Hippocampal formation (tissue), 2 donors: ENCODE measurements at regions not wholly inside any gene's neighbourhood (a gene's known extent, or its start where the extent isn't known, plus 50 kb on each side); places are given as distances from the start of the nearest gene placed in this dataset.

ENCODE experiments used
- DNase-seq, 2 donors: peaks; one replicate each; lab custom pipeline; 2025; lab: John Stamatoyannopoulos, UW

DNA sequence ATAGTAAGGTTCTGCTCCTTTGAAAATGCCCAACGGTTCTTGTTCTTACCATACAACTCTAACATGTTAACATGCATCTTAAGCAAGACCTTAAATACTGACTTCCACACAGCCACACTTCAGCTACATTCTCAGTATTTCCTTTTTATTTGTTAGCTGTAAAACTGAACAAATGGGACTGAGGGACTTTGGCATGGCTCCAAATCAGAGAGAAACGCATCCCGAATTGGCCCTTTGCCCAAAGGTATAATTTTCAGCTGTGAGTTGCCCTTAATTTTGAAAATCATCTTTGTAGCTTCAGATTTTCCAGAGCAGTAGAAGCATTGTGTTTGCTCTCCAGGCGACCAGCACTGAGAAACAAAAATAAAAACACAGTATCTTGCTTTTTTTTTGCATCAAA, 56.4 kb downstream of the NEUROD6 start:
- DNase-seq, result no peak

DNA sequence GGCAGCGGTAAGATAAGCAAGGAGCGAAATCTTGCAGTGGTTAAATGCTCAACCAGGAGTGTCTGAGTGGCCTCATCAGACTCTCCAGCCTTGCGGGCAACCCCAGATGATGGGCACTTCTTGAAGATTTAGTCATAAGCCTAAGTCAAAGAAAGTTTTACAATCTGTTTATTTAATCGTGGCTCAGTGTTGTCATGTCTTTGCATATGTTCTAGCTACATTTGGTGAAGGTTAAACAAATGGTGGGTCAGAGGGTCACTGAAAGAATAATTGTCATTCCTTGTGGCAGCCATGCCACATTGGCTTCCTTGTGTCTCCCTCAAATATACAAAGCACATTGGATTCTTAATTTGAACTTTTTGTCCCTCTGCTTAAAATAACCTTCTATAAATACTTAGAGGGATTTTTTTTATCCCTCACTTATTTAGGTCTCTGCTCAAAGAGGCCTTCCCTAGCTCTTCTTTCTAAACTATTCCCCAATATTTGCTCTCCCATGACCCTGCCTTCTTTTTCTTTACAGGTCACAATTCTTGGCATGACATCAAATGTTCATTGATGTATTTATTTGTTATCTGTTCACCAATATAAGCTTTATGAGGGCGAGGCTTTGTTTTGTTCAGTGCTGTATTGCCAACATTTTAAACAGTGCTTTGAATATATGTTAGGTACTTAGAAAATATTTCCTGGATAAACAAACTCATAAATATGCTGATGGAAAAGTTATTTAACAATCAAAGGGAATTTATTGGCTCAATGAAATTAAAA, 68.7 kb downstream of the NEUROD6 start:
- no peak for DNase-seq

DNA sequence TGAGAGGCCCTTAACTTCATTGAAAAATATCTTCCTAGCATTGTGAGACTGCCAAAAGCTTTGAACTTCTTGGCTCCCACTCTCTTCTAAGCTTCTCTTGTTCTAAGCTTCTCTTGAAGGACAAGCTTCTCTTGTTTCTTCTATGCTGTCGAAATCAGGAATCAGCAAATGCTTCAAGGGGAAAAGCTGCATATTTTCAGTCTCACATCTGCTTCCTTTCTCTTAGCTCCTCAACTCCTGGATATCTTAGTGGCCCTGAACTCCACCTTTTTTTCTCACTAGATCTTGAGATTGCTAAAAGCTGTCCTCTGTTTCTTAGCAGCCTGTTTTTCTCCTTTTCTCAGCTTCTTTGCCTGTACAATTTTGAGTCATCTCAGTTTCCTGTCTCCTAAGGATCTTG, 73.0 kb downstream of the NEUROD6 start:
- no peak for DNase-seq

- DNase-seq, result no peak
These were observed 77.2 kb downstream of the NEUROD6 start for GRCh38 chr7:31263338-31263737.

GRCh38 chr7:31261341-31261740, 79.2 kb downstream of the NEUROD6 start:
- no peak for DNase-seq

DNA sequence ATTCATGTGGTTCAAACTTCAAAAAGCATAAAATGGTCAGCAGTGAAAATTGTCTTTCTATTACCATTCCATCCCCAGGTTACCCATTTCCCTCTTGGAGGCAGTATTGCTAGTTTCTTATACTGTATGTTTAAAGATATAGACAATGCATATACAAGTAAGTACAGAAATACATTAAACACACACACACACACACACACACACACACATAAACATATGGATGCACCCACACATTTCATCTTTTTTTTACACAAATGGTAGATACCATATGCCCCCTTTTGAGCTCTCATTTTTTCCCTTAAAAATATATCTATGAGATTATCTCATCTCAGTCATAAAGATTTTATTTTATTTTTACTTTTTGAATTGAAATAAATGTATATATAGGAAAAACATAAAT, 79.7 kb downstream of the NEUROD6 start:
- DNase-seq, result no peak

DNA sequence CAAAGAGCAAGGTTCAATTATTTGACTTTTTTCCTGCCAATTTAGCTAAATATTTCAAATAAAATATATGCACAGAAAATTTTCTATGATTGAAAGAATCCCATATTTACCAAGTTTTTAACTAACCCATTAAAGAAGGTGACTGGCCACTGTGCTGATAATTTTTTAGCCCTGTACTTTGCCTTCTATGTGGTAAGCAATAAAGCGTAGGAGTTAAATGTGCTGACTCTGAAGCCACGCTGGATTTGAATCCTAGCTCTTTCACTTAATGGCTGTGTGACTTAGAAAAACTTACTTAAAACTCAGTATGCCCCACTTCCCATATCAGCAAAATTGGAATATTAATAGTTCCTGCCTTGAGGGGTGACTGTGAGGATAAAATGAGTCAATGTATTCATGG, 82.1 kb downstream of the NEUROD6 start:
- DNase-seq, result no peak

- no peak for DNase-seq
These were observed 84.0 kb downstream of the NEUROD6 start for GRCh38 chr7:31256506-31256905.

DNA sequence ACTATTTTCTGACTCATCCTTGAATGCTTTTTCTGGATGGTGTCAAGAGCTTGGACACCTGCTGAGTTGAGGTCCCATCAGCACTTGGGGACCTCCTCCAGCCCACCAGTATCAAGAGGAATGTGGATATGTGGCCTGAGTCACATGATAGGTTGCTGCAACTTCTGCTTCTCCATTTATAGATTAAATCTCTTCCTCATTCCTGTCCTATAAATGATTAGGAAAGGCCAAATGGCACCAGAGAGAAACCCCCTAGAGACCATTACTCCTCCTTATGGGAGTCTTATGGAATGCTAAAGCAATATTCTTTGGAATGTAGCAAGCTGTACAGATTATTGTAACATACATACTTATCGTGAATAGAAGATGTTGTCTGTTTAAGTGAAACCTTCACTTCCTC, 85.6 kb downstream of the NEUROD6 start:
- DNase-seq, result no peak

GRCh38 chr7:31253532-31253931, 87.0 kb downstream of the NEUROD6 start:
- no peak for DNase-seq

DNA sequence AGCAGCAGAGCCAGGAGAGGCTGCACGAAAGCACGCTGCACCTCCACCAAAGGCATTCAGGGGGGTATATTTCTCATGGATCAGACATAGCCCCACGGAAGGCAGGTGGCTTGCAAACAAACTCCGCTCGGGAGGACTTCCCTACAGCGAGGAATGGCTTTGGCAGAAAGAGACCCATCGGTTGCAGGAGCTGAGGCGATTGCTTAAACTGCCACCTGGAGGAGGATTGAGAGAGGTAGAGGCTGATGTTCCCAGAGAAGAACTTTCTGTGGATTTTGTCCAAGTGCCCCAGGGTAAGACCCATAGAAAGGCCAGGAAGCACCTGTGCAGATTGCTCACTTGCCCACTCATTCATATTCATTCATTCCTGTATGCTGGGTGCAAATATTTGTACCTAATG, 89.1 kb downstream of the NEUROD6 start:
- no peak for DNase-seq

GRCh38 chr7:31249671-31250070, 90.9 kb downstream of the NEUROD6 start:
- peak in 1 of 2 donors; percentile 23 for DNase-seq

DNA sequence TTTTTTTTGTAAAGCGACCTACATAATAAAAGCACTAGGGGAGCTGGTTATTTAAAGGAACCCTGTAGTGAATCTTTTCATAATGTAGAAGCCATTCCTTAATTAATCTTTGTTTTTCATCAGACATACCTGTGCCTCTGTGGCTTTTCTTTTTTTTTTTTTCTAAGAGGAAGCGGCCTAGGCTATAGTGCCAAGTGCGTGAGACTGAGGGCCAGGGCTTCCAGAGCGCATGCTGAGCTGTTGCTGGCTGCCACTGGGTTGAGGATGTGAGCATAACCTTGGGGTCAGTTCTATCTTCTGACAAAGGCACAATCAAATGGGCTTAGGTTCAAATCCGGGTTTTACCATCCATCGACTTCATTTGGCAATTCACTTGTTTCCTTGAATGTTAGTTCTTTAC, 103.7 kb downstream of the NEUROD6 start:
- no peak for DNase-seq

DNA sequence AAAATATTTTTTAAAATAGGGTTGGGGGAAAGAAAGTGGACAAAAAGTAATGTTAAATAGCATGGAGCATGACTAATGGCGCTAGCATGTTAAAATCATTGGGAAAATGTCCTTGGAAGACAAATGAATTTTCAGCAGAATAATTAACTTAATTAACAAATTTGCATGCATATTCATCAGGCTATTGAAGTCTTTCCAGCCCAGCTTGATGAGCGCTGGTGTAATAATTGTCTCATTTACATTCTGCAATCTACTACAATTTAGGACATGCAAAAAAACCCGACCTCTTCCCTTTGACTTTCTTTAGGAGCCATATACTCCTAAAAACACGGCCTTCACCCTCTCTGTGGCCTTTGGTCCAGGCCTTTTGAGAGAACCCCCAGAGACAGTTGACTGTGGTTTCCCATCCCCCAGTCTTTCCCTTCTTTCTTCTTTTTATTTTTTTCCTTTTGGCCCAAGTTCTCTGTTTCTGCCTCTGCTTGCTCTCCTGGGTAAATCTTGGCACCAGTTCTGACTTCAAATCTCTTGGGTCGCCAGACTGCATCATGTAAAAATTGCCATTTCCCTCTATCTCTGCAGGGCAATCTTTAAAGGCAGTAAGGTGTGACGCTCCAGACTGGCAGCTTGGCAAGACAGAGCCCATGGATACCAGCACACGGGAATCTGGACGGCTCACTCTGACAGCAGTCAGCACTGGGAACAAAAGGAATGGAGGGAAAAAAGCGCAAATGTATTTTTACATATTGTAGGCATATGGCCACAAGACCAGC, 105.5 kb downstream of the NEUROD6 start:
- no peak for DNase-seq

- no peak for DNase-seq
These were observed 111.6 kb downstream of the NEUROD6 start for GRCh38 chr7:31228957-31229356.

- no peak for DNase-seq
These were observed 125.8 kb downstream of the NEUROD6 start for GRCh38 chr7:31214751-31215150.

GRCh38 chr7:31211281-31211680, 129.2 kb downstream of the NEUROD6 start:
- DNase-seq, result no peak

DNA sequence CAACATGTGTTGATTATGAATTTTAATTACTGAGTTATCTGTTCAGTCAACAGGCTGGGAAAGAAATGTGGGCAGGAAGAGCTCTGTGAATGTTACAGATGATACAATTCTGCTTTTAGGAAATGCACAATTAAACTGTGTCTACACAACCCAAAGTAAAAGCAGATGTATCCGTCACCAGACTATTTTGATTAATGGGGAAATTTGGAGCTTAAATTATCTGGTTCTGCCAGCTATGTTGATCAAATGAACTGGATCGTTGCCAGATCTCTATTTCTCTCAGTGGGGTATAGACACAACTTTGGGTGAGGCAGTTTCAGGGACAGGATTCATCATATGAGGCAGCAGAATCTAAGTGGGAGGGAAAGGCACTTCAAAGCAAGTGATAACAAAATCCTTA, 136.5 kb downstream of the NEUROD6 start:
- DNase-seq, result peak in 1 of 2 donors; percentile 9

DNA sequence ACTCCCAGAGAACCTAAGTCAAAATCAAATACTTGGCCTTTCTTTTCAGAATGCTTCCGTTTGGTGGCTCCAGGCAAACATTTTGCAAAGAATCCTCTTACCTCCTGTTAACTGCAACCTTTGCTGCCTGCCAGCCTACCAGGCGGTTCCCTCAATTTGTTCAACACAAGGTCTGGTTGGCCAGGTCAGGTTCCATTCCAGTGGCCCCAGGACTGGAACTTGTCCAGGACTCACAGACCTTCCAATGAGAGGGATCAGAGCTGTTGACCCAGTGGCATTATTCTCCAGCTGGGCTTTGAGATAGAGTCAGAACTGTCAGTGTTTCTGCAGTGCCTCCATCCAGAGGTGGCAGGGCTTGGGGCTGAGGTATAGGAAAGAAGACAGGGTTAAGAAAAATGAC, 137.0 kb downstream of the NEUROD6 start:
- no peak for DNase-seq

DNA sequence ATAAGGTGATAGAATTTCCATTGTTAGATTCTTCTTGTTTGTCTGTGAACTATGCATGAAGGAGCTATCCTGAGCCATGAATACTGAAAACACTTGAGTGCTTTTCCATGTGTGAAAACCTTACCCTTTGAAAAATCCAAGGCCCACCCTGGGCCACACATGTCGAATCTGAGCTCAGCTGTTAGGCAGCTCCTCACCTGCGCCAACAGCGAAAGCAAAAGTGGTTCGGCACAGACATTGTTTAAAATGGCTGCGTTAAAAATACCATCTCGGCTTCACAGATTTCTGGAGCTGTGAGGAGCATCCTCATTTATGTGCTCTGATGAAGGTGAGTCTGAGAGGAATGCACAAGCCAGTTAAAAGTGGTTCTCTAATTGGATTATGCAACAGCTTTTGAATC, 137.7 kb downstream of the NEUROD6 start:
- no peak for DNase-seq

DNA sequence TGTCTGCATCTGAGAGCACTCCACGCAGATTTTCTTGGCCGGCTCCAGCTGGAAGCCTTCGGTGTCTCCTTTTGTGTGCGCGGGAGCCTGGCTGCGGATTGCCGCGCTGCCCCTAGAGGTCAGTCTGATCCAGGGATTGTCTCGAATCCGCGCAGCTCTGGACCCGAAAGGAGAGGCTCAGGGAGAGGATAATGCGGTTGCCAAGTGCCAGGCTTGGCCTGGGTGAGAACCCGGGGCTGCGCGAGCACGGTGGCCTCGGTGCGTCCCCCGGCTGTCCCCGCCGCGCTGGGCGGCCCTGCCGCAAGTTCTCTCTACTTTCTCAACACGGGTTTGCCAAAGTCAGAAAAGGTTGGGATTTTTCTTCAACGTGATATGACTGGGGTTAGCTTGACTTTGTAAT, 140.9 kb downstream of the ADCYAP1R1 start:
- peak; percentile 40 to 60 for DNase-seq

- DNase-seq, result no peak
These were observed 138.8 kb downstream of the ADCYAP1R1 start for GRCh38 chr7:31190906-31191305.

- no peak for DNase-seq
These were observed 134.1 kb downstream of the ADCYAP1R1 start for GRCh38 chr7:31186202-31186601.

DNA sequence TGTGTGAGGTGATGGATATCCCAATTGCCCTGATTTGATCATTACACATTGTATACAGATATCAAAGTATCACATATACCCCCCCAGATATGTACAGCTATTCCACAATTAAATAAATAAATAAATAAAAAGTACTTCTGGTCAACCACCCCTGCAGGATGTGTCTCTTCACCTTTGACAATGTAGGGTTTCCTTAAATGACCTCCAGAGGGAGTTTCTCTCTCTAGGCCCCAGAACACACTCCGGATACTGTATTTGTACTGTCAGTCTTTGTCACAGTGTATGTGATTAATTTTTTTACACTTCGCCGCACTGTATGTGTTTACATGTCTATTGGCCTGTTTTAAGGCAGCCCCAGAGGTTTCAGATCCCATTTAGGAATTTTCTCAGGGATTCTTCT, 123.6 kb downstream of the ADCYAP1R1 start:
- no peak for DNase-seq
